Fibroblast of lung (primary cell): ENCODE measurements at regions not wholly inside any gene's neighbourhood (a gene's known extent, or its start where the extent isn't known, plus 50 kb on each side); places are given as distances from the start of the nearest gene placed in this dataset.

Experiments
- CTCF ChIP-seq, 2 donors: IDR thresholded peaks in 1 of 2; conservative IDR thresholded peaks in 1 of 2; 1 replicate in 1 of 2; 2 replicates in 1 of 2; pipeline ENCODE4 v1.5.1; 2011 to 2012; ENCODE audit warnings: low read length in 2 of 2, control low read depth in 1 of 2, inconsistent platforms in 1 of 2, low read depth in 1 of 2, mild to moderate bottlenecking in 1 of 2
- EZH2 ChIP-seq: IDR thresholded peaks from 2 replicates; pipeline ENCODE4 v1.5.1; 2012; ENCODE audit warnings: low read length, control low read depth, mild to moderate bottlenecking; ENCODE audit errors: missing control alignments

DNA sequence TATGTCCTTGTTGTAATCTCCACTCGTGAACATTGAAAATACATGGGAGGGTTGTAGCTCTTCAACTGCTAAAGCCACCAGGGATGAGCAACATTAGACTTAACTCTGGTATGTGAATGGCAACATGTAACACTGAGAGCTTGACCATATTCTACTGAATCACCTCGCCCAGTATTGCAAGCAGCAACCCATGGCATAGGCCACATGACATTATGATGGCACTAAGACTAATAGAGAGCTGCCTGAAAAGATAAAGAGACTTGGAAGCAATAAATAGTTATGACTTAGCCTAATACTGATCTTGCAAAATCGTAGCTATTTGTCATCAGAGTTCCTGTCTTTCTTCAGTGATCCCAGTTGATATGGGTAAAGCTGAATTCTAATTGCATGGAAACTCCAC is 108.4 kb upstream of the NREP start:
- TF ChIP-seq CTCF (conservative IDR thresholded peaks at IDR 0.05 in 1 of 2, IDR thresholded peaks at IDR 0.05 in 1 of 2; ENCODE audit: low read depth in 1 of 2, low read length in 2 of 2) (no peak), EZH2 (no peak)
